HEK293T (cell line): ENCODE measurements at regions not wholly inside any gene's neighbourhood (a gene's known extent, or its start where the extent isn't known, plus 50 kb on each side); places are given as distances from the start of the nearest gene placed in this dataset.

Experiments
- ARNT ChIP-seq: fragments of 450-650 bp; IDR thresholded peaks from 2 replicates; pipeline ENCODE4 v1.6.1; 2017; ENCODE audit warnings: mild to moderate bottlenecking
- BHLHE40 ChIP-seq: fragments of 450-650 bp; IDR thresholded peaks from 2 replicates; pipeline ENCODE4 v1.6.1; 2016; ENCODE audit warnings: mild to moderate bottlenecking, moderate library complexity, borderline replicate concordance
- ELF4 ChIP-seq: fragments of 450-650 bp; IDR thresholded peaks from 2 replicates; pipeline ENCODE4 v1.6.1; 2017; ENCODE audit warnings: antibody characterized with exemption
- FOXA1 ChIP-seq: fragments of 450-650 bp; IDR thresholded peaks from 2 replicates; pipeline ENCODE4 v1.6.1; 2016; ENCODE audit warnings: mild to moderate bottlenecking
- FOXM1 ChIP-seq: fragments of 450-650 bp; IDR thresholded peaks from 2 replicates; pipeline ENCODE4 v1.6.1; 2017; ENCODE audit warnings: mild to moderate bottlenecking, borderline replicate concordance
- HDGF ChIP-seq: fragments of 450-650 bp; IDR thresholded peaks from 2 replicates; pipeline ENCODE4 v1.6.1; 2017; ENCODE audit warnings: antibody characterized with exemption, borderline replicate concordance
- LEF1 ChIP-seq: fragments of 450-650 bp; IDR thresholded peaks from 2 replicates; pipeline ENCODE4 v1.6.1; 2017; ENCODE audit warnings: mild to moderate bottlenecking, borderline replicate concordance
- NFRKB ChIP-seq: fragments of 450-650 bp; IDR thresholded peaks from 2 replicates; pipeline ENCODE4 v1.6.1; 2016; ENCODE audit warnings: mild to moderate bottlenecking, moderate library complexity
- SUZ12 ChIP-seq: fragments of 450-650 bp; IDR thresholded peaks from 2 replicates; pipeline ENCODE4 v1.6.1; 2016; ENCODE audit warnings: mild to moderate bottlenecking
- TARDBP ChIP-seq: fragments of 450-650 bp; IDR thresholded peaks from 2 replicates; pipeline ENCODE4 v1.6.1; 2016
- ZNF384 ChIP-seq: fragments of 450-650 bp; IDR thresholded peaks from 2 replicates; pipeline ENCODE4 v1.6.1; 2016

GRCh38 chr6:1075444-1075843, 236.5 kb upstream of the FOXQ1 start:
- TF ChIP-seq ZNF384 (no peak), SUZ12 (no peak), HDGF (no peak), LEF1 (no peak), ELF4 (no peak), BHLHE40 (no peak), ARNT (no peak), TARDBP (no peak), FOXA1 (no peak), NFRKB (no peak), FOXM1 (no peak)
